B cell (primary cell): ENCODE measurements at regions not wholly inside any gene's neighbourhood (a gene's known extent, or its start where the extent isn't known, plus 50 kb on each side); places are given as distances from the start of the nearest gene placed in this dataset.

ENCODE experiments used
- ATAC-seq: fragments of 200-7000 bp; cut with Tn5 transposase; one replicate; pipeline ENCODE4 v1.10.0; 2021; ENCODE audit warnings: low read depth, mild to moderate bottlenecking, moderate number of reproducible peaks, moderate library complexity
- CTCF ChIA-PET: fragments of 350-600 bp; sonication (Branson Sonifier 250); formaldehyde crosslinking; loops from one replicate; lab custom pipeline; 2021; ENCODE audit warnings: antibody characterized with exemption, inconsistent platforms; lab: Charles Lee
- POLR2A ChIA-PET: fragments of 350-600 bp; sonication (Branson Sonifier 250); formaldehyde crosslinking; loops from one replicate; lab custom pipeline; 2021; ENCODE audit warnings: antibody characterized with exemption; lab: Charles Lee
- DNase-seq: peaks from one replicate; pipeline ENCODE4 v3.0.0; 2013
- H2AFZ ChIP-seq: 2 replicates; pipeline ENCODE4 v1.6.1; 2012; ENCODE audit warnings: mild to moderate bottlenecking, low read depth, low read length; ENCODE audit not compliant: insufficient read depth, poor library complexity, severe bottlenecking
- H3K27ac ChIP-seq, 2 donors: 1 replicate in 1 of 2; 2 replicates in 1 of 2; pipeline ENCODE4 v1.5.1; 2012 to 2013; ENCODE audit warnings: low read length in 2 of 2, mild to moderate bottlenecking in 2 of 2, moderate library complexity in 1 of 2
- H3K27me3 ChIP-seq, 4 experiments: fragments of 200-600 bp in 1 of 4; sonication (generic) in 1 of 4; replicated peaks in 1 of 4; 1 replicate in 2 of 4; 2 replicates in 2 of 4; pipeline versions ENCODE4 v1.6.1 to v1.7.0; 2013 to 2016; ENCODE audit warnings: low read length in 3 of 4, mild to moderate bottlenecking in 2 of 4, mixed read lengths in 1 of 4, moderate library complexity in 1 of 4; ENCODE audit not compliant: insufficient read depth in 4 of 4, control insufficient read depth in 3 of 4; ENCODE audit errors: control extremely low read depth in 1 of 4
- H3K36me3 ChIP-seq, 2 experiments: replicated peaks in 1 of 2; 1 replicate in 1 of 2; 2 replicates in 1 of 2; pipeline versions ENCODE4 v1.6.1 to v1.7.1; 2013; ENCODE audit warnings: low read length in 1 of 2; ENCODE audit not compliant: insufficient read depth in 2 of 2, control insufficient read depth in 1 of 2; ENCODE audit errors: control extremely low read depth in 1 of 2, extremely low read depth in 1 of 2
- H3K4me1 ChIP-seq, 2 donors: fragments of 200-600 bp in 1 of 2; sonication (generic) in 1 of 2; 1 replicate in 1 of 2; 2 replicates in 1 of 2; pipeline versions ENCODE4 v1.5.1 to v1.6.1; 2013 to 2017; ENCODE audit warnings: low read length in 2 of 2; ENCODE audit not compliant: control insufficient read depth in 2 of 2, insufficient read depth in 2 of 2
- H3K4me2 ChIP-seq: replicated peaks from 2 replicates; pipeline ENCODE3; 2012; ENCODE audit warnings: mild to moderate bottlenecking, low read depth, low read length; ENCODE audit not compliant: poor library complexity, severe bottlenecking
- H3K4me3 ChIP-seq, 5 experiments: fragments of 200-600 bp in 1 of 5; sonication (generic) in 1 of 5; 1 replicate in 3 of 5; 2 replicates in 2 of 5; pipeline versions ENCODE4 v1.5.1 to v1.7.0; 2011 to 2016; ENCODE audit warnings: low read length in 4 of 5, mild to moderate bottlenecking in 4 of 5, low read depth in 2 of 5, control low read depth in 1 of 5, moderate library complexity in 1 of 5; ENCODE audit not compliant: insufficient read depth in 1 of 5; ENCODE audit errors: control extremely low read depth in 1 of 5, extremely low read depth in 1 of 5
- H3K79me2 ChIP-seq: fragments of 200-600 bp; sonication (generic); one replicate; pipeline ENCODE4 v1.6.0; 2016; ENCODE audit warnings: low read length; ENCODE audit not compliant: control insufficient read depth, insufficient read depth
- H3K9ac ChIP-seq: fragments of 200-600 bp; sonication (generic); 2 replicates; pipeline ENCODE4 v1.6.1; 2017; ENCODE audit warnings: mild to moderate bottlenecking, low read length, moderate library complexity
- H3K9me3 ChIP-seq, 3 donors: one replicate each; pipeline versions ENCODE4 v1.6.1 to v1.7.1; 2013; ENCODE audit warnings: low read length in 2 of 3; ENCODE audit not compliant: control insufficient read depth in 2 of 3, insufficient read depth in 1 of 3; ENCODE audit errors: control extremely low read depth in 1 of 3
- H4K20me1 ChIP-seq: 2 replicates; pipeline ENCODE4 v1.6.0; 2012; ENCODE audit warnings: mild to moderate bottlenecking, low read length; ENCODE audit not compliant: insufficient read depth, control insufficient read depth, poor library complexity, severe bottlenecking
- H3K27ac Mint-ChIP-seq: one replicate; pipeline ENCODE4 v1.8.0; 2021; ENCODE audit warnings: mixed read lengths
- H3K27me3 Mint-ChIP-seq: one replicate; pipeline ENCODE4 v1.8.0; 2021; ENCODE audit warnings: mixed read lengths
- H3K4me1 Mint-ChIP-seq: one replicate; pipeline ENCODE4 v1.8.0; 2021; ENCODE audit warnings: mixed read lengths
- H3K4me3 Mint-ChIP-seq: one replicate; pipeline ENCODE4 v1.8.0; 2021; ENCODE audit warnings: mixed read lengths
- H3K9me3 Mint-ChIP-seq: one replicate; pipeline ENCODE4 v1.8.0; 2022; ENCODE audit warnings: mixed read lengths; ENCODE audit not compliant: insufficient read depth
- EZH2 ChIP-seq: IDR thresholded peaks from 2 replicates; pipeline ENCODE4 v1.6.1; 2012; ENCODE audit warnings: borderline replicate concordance, low read depth, mild to moderate bottlenecking, moderate library complexity, low read length; ENCODE audit not compliant: insufficient read depth, poor library complexity, severe bottlenecking
- WGBS: methylation state at CpG from one replicate; pipeline ENCODE4 v1.1.5; 2013; ENCODE audit warnings: missing lambda C conversion rate; ENCODE audit not compliant: insufficient coverage; 5-methylcytosine and 5-hydroxymethylcytosine counted together
- intact Hi-C: fragments of 100-400 bp; cut with micrococcal nuclease; formaldehyde crosslinking; loops from one replicate; pipeline ENCODE4 v1.10.0; 2022
- TF ChIP-seq, protein P1 (sequence below): fragments of 200-600 bp; IDR thresholded peaks from one replicate; pipeline ENCODE4 v1.8.0; 2022; ENCODE audit warnings: antibody characterized with exemption, mild to moderate bottlenecking

DNA sequence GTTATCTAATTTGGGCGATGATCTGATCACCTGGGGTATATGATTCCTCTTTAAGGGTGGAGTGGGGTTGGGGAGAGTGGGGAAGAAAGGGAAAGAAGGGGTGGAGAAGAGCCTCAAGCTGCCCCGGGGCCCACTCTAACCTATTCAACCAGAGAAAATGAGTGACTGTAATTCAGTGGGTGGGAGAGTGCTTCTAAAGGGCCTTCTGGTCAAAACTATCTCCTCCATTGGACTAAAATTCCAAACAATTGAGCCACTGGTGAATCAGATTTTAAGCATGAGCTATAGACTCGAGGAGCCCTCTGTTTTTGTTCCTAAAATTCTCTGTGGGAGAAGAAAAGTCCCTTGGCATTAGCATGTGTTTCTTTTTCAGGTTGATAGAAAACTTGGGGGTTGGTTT is 296.8 kb downstream of the CLIC5 start:
- no peaks in the 10 kb centered on the region for H3K9me3 Mint-ChIP-seq
- H3K27ac Mint-ChIP-seq: no peak overlapping the region
- Histone ChIP-seq H3K9me3 (peaks cover 0 to 8% (median 8%) of the 10 kb centered on the region in 3 donors), H3K4me2 (no peak overlapping the region), H3K79me2 (no peaks in the 10 kb centered on the region), H3K36me3 (no peaks in the 10 kb centered on the region), H3K27ac (no peak overlapping the region), H3K4me1 (peaks cover 6 to 12% of the 10 kb centered on the region in 2 donors), H3K9ac (no peak overlapping the region), H2AFZ (no peak overlapping the region), H3K27me3 (no peaks in the 10 kb centered on the region), H4K20me1 (no peaks in the 10 kb centered on the region), H3K4me3 (no peak overlapping the region)
- peaks cover 9% of the 10 kb centered on the region for H3K4me1 Mint-ChIP-seq
- WGBS: 100% methylated on average over 2 of the region's 3 CpGs
- CTCF ChIA-PET: interaction anchor here (0.8 to 1.3 kb wide), 2 partner anchors 1056 to 1063 kb away, joined by 3 read pairs; no protein-coding TSS in a partner anchor
- POLR2A ChIA-PET: interaction anchor here (0.5 kb wide), 1 partner anchor 36 kb away, joined by 7 read pairs; no protein-coding TSS in a partner anchor
- intact Hi-C loops: no loop called here
- DNase-seq: no peak
- TF ChIP-seq, protein P1, sequence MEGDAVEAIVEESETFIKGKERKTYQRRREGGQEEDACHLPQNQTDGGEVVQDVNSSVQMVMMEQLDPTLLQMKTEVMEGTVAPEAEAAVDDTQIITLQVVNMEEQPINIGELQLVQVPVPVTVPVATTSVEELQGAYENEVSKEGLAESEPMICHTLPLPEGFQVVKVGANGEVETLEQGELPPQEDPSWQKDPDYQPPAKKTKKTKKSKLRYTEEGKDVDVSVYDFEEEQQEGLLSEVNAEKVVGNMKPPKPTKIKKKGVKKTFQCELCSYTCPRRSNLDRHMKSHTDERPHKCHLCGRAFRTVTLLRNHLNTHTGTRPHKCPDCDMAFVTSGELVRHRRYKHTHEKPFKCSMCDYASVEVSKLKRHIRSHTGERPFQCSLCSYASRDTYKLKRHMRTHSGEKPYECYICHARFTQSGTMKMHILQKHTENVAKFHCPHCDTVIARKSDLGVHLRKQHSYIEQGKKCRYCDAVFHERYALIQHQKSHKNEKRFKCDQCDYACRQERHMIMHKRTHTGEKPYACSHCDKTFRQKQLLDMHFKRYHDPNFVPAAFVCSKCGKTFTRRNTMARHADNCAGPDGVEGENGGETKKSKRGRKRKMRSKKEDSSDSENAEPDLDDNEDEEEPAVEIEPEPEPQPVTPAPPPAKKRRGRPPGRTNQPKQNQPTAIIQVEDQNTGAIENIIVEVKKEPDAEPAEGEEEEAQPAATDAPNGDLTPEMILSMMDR: no peak
- TF ChIP-seq EZH2: no peak
- ATAC-seq: no peak
- peaks cover 3% of the 10 kb centered on the region for H3K27me3 Mint-ChIP-seq
- no peak overlapping the region for H3K4me3 Mint-ChIP-seq

DNA sequence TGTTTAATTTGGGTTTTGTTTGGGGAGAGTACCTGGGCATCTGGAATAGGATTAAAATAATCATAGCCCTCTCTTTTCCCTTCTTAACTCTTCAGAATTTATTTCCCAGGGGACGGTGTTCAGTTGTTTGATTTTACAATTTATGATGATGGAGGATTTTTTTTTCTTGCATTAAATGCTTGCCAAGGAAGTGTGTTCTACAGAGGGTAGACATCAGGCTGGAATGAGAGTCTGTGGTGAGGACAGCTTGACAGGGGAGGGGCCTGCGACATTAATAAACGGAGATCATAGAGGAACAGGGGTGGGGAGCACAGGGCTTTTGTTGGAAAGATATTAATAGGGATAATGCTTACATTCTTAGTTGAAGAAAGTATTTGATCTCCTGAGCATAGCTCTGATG is 297.5 kb downstream of the CLIC5 start:
- peaks cover 0 to 2% (median 1%) of the 10 kb centered on the region in 3 donors for H3K9me3 ChIP-seq
- no peaks in the 10 kb centered on the region for H3K27me3 ChIP-seq
- TF ChIP-seq EZH2: no peak
- TF ChIP-seq, protein P1: no peak
- POLR2A ChIA-PET: no interaction called here
- no peak overlapping the region for H3K4me2 ChIP-seq
- DNase-seq (no peak), ATAC-seq (no peak)
- no peaks in the 10 kb centered on the region for H3K36me3 ChIP-seq
- peaks cover 6 to 12% of the 10 kb centered on the region in 2 donors for H3K4me1 ChIP-seq
- H3K79me2 ChIP-seq: no peaks in the 10 kb centered on the region
- CTCF ChIA-PET: interaction anchor here (1.3 to 5.4 kb wide), 2 partner anchors 1056 to 1062 kb away, joined by 3 to 89 read pairs; no protein-coding TSS in a partner anchor
- Mint-ChIP-seq H3K27ac (no peak overlapping the region), H3K4me3 (no peak overlapping the region), H3K9me3 (no peaks in the 10 kb centered on the region), H3K4me1 (peaks cover 9% of the 10 kb centered on the region), H3K27me3 (peaks cover 3% of the 10 kb centered on the region)
- no peaks in the 10 kb centered on the region for H4K20me1 ChIP-seq
- H2AFZ ChIP-seq: no peak overlapping the region
- intact Hi-C loops: no loop called here
- no peak overlapping the region for H3K4me3 ChIP-seq
- no peak overlapping the region for H3K27ac ChIP-seq
- WGBS: no CpG with 5 or more reads among the region's 3 CpGs
- H3K9ac ChIP-seq: no peak overlapping the region
